ENCODE measurements at regions not wholly inside any gene's neighbourhood (a gene's known extent, or its start where the extent isn't known, plus 50 kb on each side); places are given as distances from the start of the nearest gene placed in this dataset.

DNA sequence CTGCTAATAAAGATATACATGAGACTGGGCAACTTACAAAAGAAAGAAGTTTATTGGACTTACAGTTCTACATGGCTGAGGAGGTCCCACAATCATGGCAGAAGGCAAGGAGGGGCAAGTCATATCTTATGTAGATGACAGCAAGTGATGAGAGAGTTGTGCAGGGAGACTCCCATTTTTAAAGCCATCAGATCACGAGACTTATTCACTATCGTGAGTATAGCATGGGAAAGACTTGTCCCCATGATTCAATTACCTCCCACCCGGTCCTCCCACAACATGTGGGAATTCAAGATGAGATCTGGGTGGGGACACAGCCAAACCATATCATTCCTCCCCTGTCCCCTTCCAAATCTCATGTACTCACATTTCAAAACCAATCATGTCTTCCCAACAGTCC is 50.9 kb upstream of the GRID2 start:
- H3K4me3 ChIP-seq (replicated peaks; ENCODE audit: low read depth, low read length) = no peak overlapping the region
- TF ChIP-seq, protein P1, sequence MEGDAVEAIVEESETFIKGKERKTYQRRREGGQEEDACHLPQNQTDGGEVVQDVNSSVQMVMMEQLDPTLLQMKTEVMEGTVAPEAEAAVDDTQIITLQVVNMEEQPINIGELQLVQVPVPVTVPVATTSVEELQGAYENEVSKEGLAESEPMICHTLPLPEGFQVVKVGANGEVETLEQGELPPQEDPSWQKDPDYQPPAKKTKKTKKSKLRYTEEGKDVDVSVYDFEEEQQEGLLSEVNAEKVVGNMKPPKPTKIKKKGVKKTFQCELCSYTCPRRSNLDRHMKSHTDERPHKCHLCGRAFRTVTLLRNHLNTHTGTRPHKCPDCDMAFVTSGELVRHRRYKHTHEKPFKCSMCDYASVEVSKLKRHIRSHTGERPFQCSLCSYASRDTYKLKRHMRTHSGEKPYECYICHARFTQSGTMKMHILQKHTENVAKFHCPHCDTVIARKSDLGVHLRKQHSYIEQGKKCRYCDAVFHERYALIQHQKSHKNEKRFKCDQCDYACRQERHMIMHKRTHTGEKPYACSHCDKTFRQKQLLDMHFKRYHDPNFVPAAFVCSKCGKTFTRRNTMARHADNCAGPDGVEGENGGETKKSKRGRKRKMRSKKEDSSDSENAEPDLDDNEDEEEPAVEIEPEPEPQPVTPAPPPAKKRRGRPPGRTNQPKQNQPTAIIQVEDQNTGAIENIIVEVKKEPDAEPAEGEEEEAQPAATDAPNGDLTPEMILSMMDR (IDR thresholded peaks at IDR 0.05; ENCODE audit: low read depth, low read length, missing control alignments) = no peak
- DNase-seq (ENCODE audit: extremely low read depth, low read depth) = no peak

DNA sequence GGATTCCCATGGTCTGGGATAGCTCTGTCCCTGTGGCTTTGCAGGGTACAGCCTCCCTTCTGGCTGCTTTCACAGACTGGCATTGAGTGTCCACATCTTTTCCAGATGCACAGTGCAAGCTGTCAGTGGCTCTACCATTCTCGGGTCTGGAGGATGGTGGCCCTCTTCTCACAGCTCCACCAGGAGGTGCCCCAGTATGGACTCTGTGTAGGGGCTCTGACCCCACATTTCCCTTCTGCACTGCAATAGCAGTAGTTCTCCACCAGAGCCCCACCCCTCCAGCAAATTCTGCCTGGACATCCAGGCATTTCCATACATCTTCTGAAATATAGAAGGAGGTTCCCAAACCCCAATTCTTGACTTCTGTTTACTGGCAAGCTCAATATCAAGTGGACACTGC is 50.2 kb upstream of the GRID2 start:
- no peak overlapping the region for H3K4me3 ChIP-seq (replicated peaks; ENCODE audit: low read depth, low read length)

More for the DNA sequence above, 50.2 kb upstream of the GRID2 start:
- TF ChIP-seq, protein P1 (IDR thresholded peaks at IDR 0.05; ENCODE audit: low read depth, low read length, missing control alignments) = no peak
- no peak for DNase-seq (ENCODE audit: extremely low read depth, low read depth)
